Peyer's patch (tissue), 4 donors: ENCODE measurements at regions not wholly inside any gene's neighbourhood (a gene's known extent, or its start where the extent isn't known, plus 50 kb on each side); places are given as distances from the start of the nearest gene placed in this dataset.

Source experiments
- DNase-seq, 3 donors: peaks; one replicate each; pipeline ENCODE4 v3.0.0-alpha.2; 2017 to 2019
- H3K27ac ChIP-seq, 4 donors: fragments of 200-600 bp; sonication (generic); one replicate each; pipeline ENCODE4 v1.5.1; 2016 to 2019
- H3K27me3 ChIP-seq, 2 donors: fragments of 200-600 bp; sonication (generic); one replicate each; pipeline ENCODE4 v1.5.1; 2019
- H3K36me3 ChIP-seq, 3 donors: fragments of 200-600 bp; sonication (generic); one replicate each; pipeline ENCODE4 v1.5.1; 2016 to 2019
- H3K4me1 ChIP-seq, 4 donors: fragments of 200-600 bp; sonication (generic); one replicate each; pipeline ENCODE4 v1.5.1; 2016 to 2019
- H3K4me3 ChIP-seq, 4 donors: fragments of 200-600 bp; sonication (generic); 1 replicate in 3 of 4; 2 replicates in 1 of 4; pipeline ENCODE4 v1.5.1; 2016 to 2019; ENCODE audit warnings: mild to moderate bottlenecking in 1 of 4
- H3K9me3 ChIP-seq, 4 donors: fragments of 200-600 bp; sonication (generic); one replicate each; pipeline ENCODE4 v1.5.1; 2016 to 2019; ENCODE audit warnings: mild to moderate bottlenecking in 1 of 4
- CTCF ChIP-seq, 6 experiments: fragments of 450-650 bp in 4 of 6; fragments of 200-600 bp in 2 of 6; sonication (generic) in 1 of 6; IDR thresholded peaks; one replicate each; pipeline ENCODE4 v1.5.1; 2017 to 2019; ENCODE audit warnings: antibody characterized with exemption in 6 of 6, mild to moderate bottlenecking in 3 of 6, moderate library complexity in 1 of 6
- POLR2A ChIP-seq, 2 donors: fragments of 450-650 bp; IDR thresholded peaks; one replicate each; pipeline ENCODE4 v1.5.1; 2017; ENCODE audit warnings: antibody characterized with exemption in 2 of 2, mild to moderate bottlenecking in 2 of 2, moderate library complexity in 2 of 2

- no peaks in the 10 kb centered on the region for H3K4me1 ChIP-seq
- no peaks in the 10 kb centered on the region for H3K9me3 ChIP-seq
- no peaks in the 10 kb centered on the region for H3K36me3 ChIP-seq
- no peak for DNase-seq
- no peak overlapping the region for H3K4me3 ChIP-seq
- H3K27ac ChIP-seq = no peak overlapping the region
- TF ChIP-seq CTCF (IDR thresholded peaks at IDR 0.05) = no peak
- TF ChIP-seq POLR2A (IDR thresholded peaks at IDR 0.05) = no peak
- H3K27me3 ChIP-seq = no peaks in the 10 kb centered on the region
Observed at GRCh38 chr10:4688601-4689000, 137.4 kb upstream of the AKR1E2 start.

- no peak overlapping the region for H3K4me3 ChIP-seq
- H3K27me3 ChIP-seq = no peaks in the 10 kb centered on the region
- TF ChIP-seq CTCF (IDR thresholded peaks at IDR 0.05) = no peak
- TF ChIP-seq POLR2A (IDR thresholded peaks at IDR 0.05) = no peak
Observed at GRCh38 chr10:4688168-4688567, 137.8 kb upstream of the AKR1E2 start.

DNA sequence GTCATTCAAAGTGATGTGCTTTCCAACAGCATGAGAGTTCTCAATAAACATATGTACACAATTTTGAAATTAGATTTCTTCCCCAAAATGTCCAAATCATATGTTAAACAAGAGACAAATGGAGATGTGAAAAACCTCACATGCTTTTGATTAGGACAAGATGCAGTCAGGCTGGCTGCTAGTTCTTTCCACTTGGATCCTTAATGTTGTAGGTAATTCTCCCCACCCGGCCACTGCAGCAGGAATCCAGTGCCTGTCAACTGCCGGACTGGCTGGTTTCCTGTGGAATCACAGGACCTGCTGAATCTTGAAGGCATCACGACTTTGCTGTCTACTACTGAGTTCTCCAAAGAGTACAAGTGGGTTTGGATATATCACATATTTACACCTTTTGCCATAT, 138.6 kb upstream of the AKR1E2 start:
- H3K36me3 ChIP-seq = no peaks in the 10 kb centered on the region
- H3K27ac ChIP-seq = no peak overlapping the region
- no peak for DNase-seq
- H3K4me1 ChIP-seq = no peaks in the 10 kb centered on the region
- H3K9me3 ChIP-seq = no peaks in the 10 kb centered on the region
- no peak overlapping the region for H3K4me3 ChIP-seq
- TF ChIP-seq CTCF (IDR thresholded peaks at IDR 0.05) (no peak), POLR2A (IDR thresholded peaks at IDR 0.05) (no peak)
- H3K27me3 ChIP-seq = no peaks in the 10 kb centered on the region

More at GRCh38 chr10:4688168-4688567, 137.8 kb upstream of the AKR1E2 start:
- Histone ChIP-seq H3K9me3 (no peaks in the 10 kb centered on the region), H3K36me3 (no peaks in the 10 kb centered on the region), H3K4me1 (no peaks in the 10 kb centered on the region), H3K27ac (no peak overlapping the region)
- no peak for DNase-seq

DNA sequence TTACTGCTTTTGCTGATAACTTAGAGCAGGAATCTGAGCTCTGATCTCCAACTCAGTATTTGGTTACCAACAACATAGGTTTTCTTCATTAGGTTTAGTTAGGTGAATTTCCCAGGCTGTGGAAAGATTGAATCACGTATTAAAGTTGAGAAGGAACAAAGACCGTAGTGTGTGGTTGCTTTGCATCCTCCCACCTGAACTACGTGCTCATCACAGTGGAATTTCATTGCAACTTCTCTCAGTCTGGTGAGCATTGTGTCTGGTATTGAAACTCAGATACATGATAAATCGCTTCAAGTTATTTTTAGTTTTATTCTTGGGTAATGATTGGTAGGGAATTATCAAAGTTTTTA, 139.4 kb upstream of the AKR1E2 start:
- no peaks in the 10 kb centered on the region for H3K4me1 ChIP-seq
- DNase-seq = no peak
- no peaks in the 10 kb centered on the region for H3K9me3 ChIP-seq
- TF ChIP-seq POLR2A (IDR thresholded peaks at IDR 0.05) (no peak), CTCF (IDR thresholded peaks at IDR 0.05) (no peak)
- no peaks in the 10 kb centered on the region for H3K36me3 ChIP-seq
- H3K4me3 ChIP-seq = no peak overlapping the region
- H3K27ac ChIP-seq = no peak overlapping the region
- H3K27me3 ChIP-seq = no peaks in the 10 kb centered on the region

DNA sequence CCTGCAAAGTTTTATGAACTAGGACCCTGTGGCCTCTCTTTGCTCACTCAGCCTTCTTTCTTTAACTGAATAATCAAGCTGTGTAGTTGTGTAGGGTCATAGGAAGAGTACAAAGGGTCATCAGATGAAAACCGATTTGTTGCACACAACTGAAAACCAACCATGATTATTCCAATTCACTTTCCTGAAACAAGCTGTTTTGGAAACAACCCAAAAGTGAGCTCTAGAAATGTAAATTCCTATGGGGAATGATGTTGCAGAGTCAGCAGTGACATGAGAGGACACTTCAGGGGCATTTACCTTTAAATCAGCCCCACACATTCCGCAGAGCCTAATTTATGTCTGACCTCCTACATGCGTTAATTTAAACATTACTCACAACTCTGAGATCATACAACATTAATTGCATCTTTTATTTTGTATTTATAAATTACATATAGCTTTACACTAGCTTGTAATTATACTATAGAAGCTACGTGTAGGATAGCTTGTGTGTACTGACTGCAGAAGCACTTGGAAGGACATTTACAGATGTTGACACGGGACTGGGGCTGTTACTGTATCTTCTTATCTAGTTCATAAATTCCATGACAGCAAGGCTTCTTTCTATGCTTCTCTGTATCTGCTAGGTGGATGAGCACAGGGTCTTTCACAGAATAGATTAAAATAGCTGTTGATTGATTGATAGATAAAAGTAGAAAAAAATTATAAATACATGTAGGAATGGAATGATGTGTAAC, 139.9 kb upstream of the AKR1E2 start:
- no peak for DNase-seq
- no peak overlapping the region for H3K4me3 ChIP-seq
- no peaks in the 10 kb centered on the region for H3K9me3 ChIP-seq
- no peak overlapping the region for H3K27ac ChIP-seq
- no peaks in the 10 kb centered on the region for H3K27me3 ChIP-seq
- TF ChIP-seq POLR2A (IDR thresholded peaks at IDR 0.05) = no peak
- TF ChIP-seq CTCF (IDR thresholded peaks at IDR 0.05) = no peak
- no peaks in the 10 kb centered on the region for H3K36me3 ChIP-seq
- H3K4me1 ChIP-seq = no peaks in the 10 kb centered on the region

DNA sequence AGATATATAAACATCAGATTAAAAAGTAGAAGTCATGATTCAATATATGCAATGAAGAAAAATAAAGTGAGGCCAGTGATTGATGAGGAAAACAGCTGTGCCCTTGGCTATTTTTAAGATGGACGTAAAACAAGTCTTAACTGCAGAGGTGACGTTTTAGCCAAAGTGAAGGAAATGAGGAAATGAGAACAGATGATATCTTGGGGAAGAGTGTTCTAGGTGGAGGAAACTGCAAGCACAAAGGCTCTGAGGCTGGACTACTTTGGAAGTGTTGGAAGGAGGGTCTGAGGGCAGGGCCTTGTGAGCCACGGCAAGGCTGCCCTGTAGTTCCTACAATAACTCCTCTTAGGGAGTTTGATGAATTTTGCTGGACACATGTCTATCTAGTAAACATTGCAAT, 140.5 kb upstream of the AKR1E2 start:
- Histone ChIP-seq H3K27me3 (no peaks in the 10 kb centered on the region), H3K36me3 (no peaks in the 10 kb centered on the region), H3K4me3 (no peak overlapping the region), H3K9me3 (no peaks in the 10 kb centered on the region), H3K4me1 (no peaks in the 10 kb centered on the region), H3K27ac (no peak overlapping the region)
- no peak for TF ChIP-seq POLR2A (IDR thresholded peaks at IDR 0.05)
- no peak for TF ChIP-seq CTCF (IDR thresholded peaks at IDR 0.05)
- DNase-seq = no peak
